ENCODE measurements at regions not wholly inside any gene's neighbourhood (a gene's known extent, or its start where the extent isn't known, plus 50 kb on each side); places are given as distances from the start of the nearest gene placed in this dataset.
A peak's percentile ranks its signal among the peaks of the same experiment; 100 is the strongest.

- no peaks in the 10 kb centered on the region for H3K36me3 ChIP-seq (replicated peaks in 1 of 2; ENCODE audit: control insufficient read depth in 1 of 2, insufficient read depth in 2 of 2, low read length in 2 of 2)
- intact Hi-C loops (cut with micrococcal nuclease; ENCODE audit: unreplicated experiment) (no loop called here), in situ Hi-C loops (cut with HindIII; ENCODE audit: extremely low pct_ligation_motif_present, low pct_unique_long_range_greater_than_20kb) (no loop called here)
- no peak overlapping the region for H3K27ac ChIP-seq (ENCODE audit: extremely low read length, insufficient read depth, low read length)
- ChIA-PET CTCF (ENCODE audit: low intra/inter-chr PET ratio, low total read pairs) (no interaction called here), POLR2A (no interaction called here)
- no peak for FAIRE-seq
- ATAC-seq: peak; percentile 54
- no peak overlapping the region for H3K4me2 ChIP-seq (ENCODE audit: low read depth, low read length)
- no peaks in the 10 kb centered on the region for H4K20me1 ChIP-seq (ENCODE audit: insufficient read depth, low read length)
- H3K79me2 ChIP-seq (ENCODE audit: insufficient read depth, low read length): no peaks in the 10 kb centered on the region
- DNase-seq (ENCODE audit: low spot score): no peak
- no peak overlapping the region for H3K4me3 ChIP-seq (replicated peaks in 1 of 3; ENCODE audit: insufficient read depth in 1 of 3, low read depth in 2 of 3, low read length in 3 of 3)
- under 1% methylated on average over 4 of the region's 4 CpGs for WGBS (ENCODE audit: low lambda C conversion rate)
- no peaks in the 10 kb centered on the region for H3K27me3 ChIP-seq (ENCODE audit: control insufficient read depth in 1 of 2, insufficient read depth in 2 of 2, low read length in 2 of 2)
- BruUV-seq (replicated peaks): no TSS peak
- peaks cover 28% of the 10 kb centered on the region for H3K9me3 ChIP-seq (ENCODE audit: low read length)
- H3K4me1 ChIP-seq (ENCODE audit: insufficient read depth, low read length): peaks cover 7% of the 10 kb centered on the region; the same call in 1 of the 2 replicates
- no peak for TF ChIP-seq TEAD2 (CRISPR knock-in tag; IDR thresholded peaks at IDR 0.05)
- TF ChIP-seq ZNF331 (CRISPR knock-in tag; IDR thresholded peaks at IDR 0.05): 0 out of 2 replicates have a peak, but pooled peaks have one; percentile 6
- H2AFZ ChIP-seq (ENCODE audit: low read length): no peak overlapping the region
- no peak overlapping the region for H3K9ac ChIP-seq (ENCODE audit: insufficient read depth, low read depth, low read length)
Observed at GRCh38 chr5:158435161-158435616, 576.2 kb upstream of the CLINT1 start.

GRCh38 chr5:158434749-158435148 lies 575.8 kb upstream of the CLINT1 start:
- H3K79me2 ChIP-seq (ENCODE audit: insufficient read depth, low read length): no peaks in the 10 kb centered on the region
- peaks cover 7% of the 10 kb centered on the region; the same call in 1 of the 2 replicates for H3K4me1 ChIP-seq (ENCODE audit: insufficient read depth, low read length)
- intact Hi-C loops (cut with micrococcal nuclease; ENCODE audit: unreplicated experiment) (no loop called here), in situ Hi-C loops (cut with HindIII; ENCODE audit: extremely low pct_ligation_motif_present, low pct_unique_long_range_greater_than_20kb) (no loop called here)
- H3K36me3 ChIP-seq (replicated peaks in 1 of 2; ENCODE audit: control insufficient read depth in 1 of 2, insufficient read depth in 2 of 2, low read length in 2 of 2): no peaks in the 10 kb centered on the region
- no peak overlapping the region for H3K27ac ChIP-seq (ENCODE audit: extremely low read length, insufficient read depth, low read length)
- ChIA-PET CTCF (ENCODE audit: low intra/inter-chr PET ratio, low total read pairs) (no interaction called here), POLR2A (no interaction called here)
- ATAC-seq: peak; percentile 87
- H3K4me3 ChIP-seq (replicated peaks in 1 of 3; ENCODE audit: insufficient read depth in 1 of 3, low read depth in 2 of 3, low read length in 3 of 3): no peak overlapping the region
- no peak for FAIRE-seq
- BruUV-seq (replicated peaks): no TSS peak
- WGBS (ENCODE audit: low lambda C conversion rate): 7% methylated on average over 2 of the region's 2 CpGs
- peaks cover 32% of the 10 kb centered on the region for H3K9me3 ChIP-seq (ENCODE audit: low read length)
- DNase-seq (ENCODE audit: low spot score): no peak
- H3K27me3 ChIP-seq (ENCODE audit: control insufficient read depth in 1 of 2, insufficient read depth in 2 of 2, low read length in 2 of 2): no peaks in the 10 kb centered on the region
- no peak overlapping the region for H3K4me2 ChIP-seq (ENCODE audit: low read depth, low read length)
- H2AFZ ChIP-seq (ENCODE audit: low read length): no peak overlapping the region
- H3K9ac ChIP-seq (ENCODE audit: insufficient read depth, low read depth, low read length): no peak overlapping the region
- H4K20me1 ChIP-seq (ENCODE audit: insufficient read depth, low read length): no peaks in the 10 kb centered on the region
- TF ChIP-seq SRF (IDR thresholded peaks at IDR 0.05; ENCODE audit: low read depth, low read length) (no peak), ZEB1 (IDR thresholded peaks at IDR 0.05; ENCODE audit: insufficient replicate concordance, low read depth) (no peak), SOX6 (IDR thresholded peaks at IDR 0.05) (no peak), SOX6 (CRISPR knock-in tag; IDR thresholded peaks at IDR 0.05) (no peak), ZNF747 (CRISPR knock-in tag; IDR thresholded peaks at IDR 0.05; ENCODE audit: borderline replicate concordance) (no peak), ZNF180 (CRISPR knock-in tag; IDR thresholded peaks at IDR 0.05; ENCODE audit: borderline replicate concordance, low read depth) (no peak), ZNF331 (CRISPR knock-in tag; IDR thresholded peaks at IDR 0.05) (0 out of 2 replicates have a peak, but pooled peaks have one; percentile 6), HNF4A (CRISPR knock-in tag; IDR thresholded peaks at IDR 0.05) (peak; percentile 34; the same call in 1 of the 2 replicates)
- TF ChIP-seq, protein P1, sequence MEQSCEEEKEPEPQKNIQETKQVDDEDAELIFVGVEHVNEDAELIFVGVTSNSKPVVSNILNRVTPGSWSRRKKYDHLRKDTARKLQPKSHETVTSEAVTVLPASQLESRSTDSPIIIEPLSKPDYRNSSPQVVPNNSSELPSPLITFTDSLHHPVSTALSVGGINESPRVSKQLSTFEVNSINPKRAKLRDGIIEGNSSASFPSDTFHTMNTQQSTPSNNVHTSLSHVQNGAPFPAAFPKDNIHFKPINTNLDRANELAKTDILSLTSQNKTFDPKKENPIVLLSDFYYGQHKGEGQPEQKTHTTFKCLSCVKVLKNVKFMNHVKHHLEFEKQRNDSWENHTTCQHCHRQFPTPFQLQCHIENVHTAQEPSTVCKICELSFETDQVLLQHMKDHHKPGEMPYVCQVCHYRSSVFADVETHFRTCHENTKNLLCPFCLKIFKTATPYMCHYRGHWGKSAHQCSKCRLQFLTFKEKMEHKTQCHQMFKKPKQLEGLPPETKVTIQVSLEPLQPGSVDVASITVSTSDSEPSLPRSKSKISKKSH (CRISPR knock-in tag; IDR thresholded peaks at IDR 0.05; ENCODE audit: borderline replicate concordance): no peak
- TF ChIP-seq, protein P2, sequence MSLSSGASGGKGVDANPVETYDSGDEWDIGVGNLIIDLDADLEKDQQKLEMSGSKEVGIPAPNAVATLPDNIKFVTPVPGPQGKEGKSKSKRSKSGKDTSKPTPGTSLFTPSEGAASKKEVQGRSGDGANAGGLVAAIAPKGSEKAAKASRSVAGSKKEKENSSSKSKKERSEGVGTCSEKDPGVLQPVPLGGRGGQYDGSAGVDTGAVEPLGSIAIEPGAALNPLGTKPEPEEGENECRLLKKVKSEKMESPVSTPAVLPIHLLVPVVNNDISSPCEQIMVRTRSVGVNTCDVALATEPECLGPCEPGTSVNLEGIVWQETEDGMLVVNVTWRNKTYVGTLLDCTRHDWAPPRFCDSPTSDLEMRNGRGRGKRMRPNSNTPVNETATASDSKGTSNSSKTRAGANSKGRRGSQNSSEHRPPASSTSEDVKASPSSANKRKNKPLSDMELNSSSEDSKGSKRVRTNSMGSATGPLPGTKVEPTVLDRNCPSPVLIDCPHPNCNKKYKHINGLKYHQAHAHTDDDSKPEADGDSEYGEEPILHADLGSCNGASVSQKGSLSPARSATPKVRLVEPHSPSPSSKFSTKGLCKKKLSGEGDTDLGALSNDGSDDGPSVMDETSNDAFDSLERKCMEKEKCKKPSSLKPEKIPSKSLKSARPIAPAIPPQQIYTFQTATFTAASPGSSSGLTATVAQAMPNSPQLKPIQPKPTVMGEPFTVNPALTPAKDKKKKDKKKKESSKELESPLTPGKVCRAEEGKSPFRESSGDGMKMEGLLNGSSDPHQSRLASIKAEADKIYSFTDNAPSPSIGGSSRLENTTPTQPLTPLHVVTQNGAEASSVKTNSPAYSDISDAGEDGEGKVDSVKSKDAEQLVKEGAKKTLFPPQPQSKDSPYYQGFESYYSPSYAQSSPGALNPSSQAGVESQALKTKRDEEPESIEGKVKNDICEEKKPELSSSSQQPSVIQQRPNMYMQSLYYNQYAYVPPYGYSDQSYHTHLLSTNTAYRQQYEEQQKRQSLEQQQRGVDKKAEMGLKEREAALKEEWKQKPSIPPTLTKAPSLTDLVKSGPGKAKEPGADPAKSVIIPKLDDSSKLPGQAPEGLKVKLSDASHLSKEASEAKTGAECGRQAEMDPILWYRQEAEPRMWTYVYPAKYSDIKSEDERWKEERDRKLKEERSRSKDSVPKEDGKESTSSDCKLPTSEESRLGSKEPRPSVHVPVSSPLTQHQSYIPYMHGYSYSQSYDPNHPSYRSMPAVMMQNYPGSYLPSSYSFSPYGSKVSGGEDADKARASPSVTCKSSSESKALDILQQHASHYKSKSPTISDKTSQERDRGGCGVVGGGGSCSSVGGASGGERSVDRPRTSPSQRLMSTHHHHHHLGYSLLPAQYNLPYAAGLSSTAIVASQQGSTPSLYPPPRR (CRISPR knock-in tag; IDR thresholded peaks at IDR 0.05; ENCODE audit: borderline replicate concordance): no peak
